ENCODE measurements at regions not wholly inside any gene's neighbourhood (a gene's known extent, or its start where the extent isn't known, plus 50 kb on each side); places are given as distances from the start of the nearest gene placed in this dataset.
A peak's percentile ranks its signal among the peaks of the same experiment; 100 is the strongest.

DNA sequence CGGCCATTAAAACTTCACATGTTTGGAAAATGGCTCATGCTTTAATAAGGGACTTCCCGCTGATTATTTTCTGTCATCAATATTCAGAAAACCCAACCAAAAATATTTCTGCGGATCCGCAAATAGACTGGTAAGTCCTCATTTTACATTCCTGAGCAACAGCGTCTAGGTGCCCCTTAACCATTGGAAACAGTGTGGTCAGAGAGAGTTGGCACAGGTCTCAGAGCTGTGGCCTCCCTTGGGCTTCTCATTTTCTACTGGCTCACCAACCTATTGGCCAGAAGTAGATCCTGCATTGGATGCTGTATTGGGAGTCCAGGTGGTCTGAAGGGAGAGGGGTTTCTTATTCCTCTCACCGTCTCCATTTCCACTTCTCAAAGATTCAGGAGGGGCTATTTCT, 348.1 kb upstream of the DCBLD2 start:
- H3K4me3 ChIP-seq (ENCODE audit: low read depth, low read length), result no peak overlapping the region
- TF ChIP-seq, protein P1, sequence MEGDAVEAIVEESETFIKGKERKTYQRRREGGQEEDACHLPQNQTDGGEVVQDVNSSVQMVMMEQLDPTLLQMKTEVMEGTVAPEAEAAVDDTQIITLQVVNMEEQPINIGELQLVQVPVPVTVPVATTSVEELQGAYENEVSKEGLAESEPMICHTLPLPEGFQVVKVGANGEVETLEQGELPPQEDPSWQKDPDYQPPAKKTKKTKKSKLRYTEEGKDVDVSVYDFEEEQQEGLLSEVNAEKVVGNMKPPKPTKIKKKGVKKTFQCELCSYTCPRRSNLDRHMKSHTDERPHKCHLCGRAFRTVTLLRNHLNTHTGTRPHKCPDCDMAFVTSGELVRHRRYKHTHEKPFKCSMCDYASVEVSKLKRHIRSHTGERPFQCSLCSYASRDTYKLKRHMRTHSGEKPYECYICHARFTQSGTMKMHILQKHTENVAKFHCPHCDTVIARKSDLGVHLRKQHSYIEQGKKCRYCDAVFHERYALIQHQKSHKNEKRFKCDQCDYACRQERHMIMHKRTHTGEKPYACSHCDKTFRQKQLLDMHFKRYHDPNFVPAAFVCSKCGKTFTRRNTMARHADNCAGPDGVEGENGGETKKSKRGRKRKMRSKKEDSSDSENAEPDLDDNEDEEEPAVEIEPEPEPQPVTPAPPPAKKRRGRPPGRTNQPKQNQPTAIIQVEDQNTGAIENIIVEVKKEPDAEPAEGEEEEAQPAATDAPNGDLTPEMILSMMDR (IDR thresholded peaks at IDR 0.05; ENCODE audit: insufficient read depth, low read length), result no peak
- DNase-seq (ENCODE audit: low read depth), result no peak

DNA sequence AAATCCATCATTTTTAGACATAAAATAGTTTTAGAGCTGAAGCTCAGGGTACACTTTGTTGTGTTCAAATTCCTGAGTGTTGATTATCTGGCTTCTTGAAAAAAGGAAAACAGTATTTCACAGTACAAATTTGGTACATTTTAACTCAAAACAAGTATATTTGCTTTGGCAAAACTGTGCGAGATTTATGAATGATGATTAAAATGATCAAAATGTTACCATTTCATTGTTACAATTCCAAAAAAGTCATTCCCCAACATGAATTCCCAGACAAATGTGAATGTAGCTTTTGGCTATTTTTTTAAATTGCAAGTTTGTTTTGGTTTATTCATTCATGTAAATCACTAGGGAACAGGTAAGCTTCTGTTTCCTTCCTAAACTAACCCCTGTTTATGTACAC, 347.4 kb upstream of the DCBLD2 start:
- DNase-seq (ENCODE audit: low read depth), result peak; percentile 17
- TF ChIP-seq, protein P1 (IDR thresholded peaks at IDR 0.05; ENCODE audit: insufficient read depth, low read length), result no peak

DNA sequence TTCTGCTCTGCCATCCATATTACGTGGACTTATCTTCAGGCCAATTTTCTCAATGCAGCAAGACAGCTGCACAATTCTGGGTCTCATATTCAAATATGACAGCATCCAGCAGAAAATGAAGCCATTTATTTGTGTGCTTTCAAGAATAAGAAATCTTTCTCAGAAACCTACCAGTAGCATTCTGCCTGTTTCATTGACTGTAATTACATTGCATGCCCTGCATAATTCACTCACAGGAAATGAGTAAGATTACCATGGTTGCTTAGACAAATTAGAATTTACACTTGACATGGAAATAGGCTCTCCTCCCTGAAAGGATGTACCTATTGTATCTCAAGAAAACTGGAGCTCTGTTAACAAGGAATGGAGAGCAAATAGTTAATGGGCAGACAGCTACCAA, 346.6 kb upstream of the DCBLD2 start:
- TF ChIP-seq, protein P1 (IDR thresholded peaks at IDR 0.05; ENCODE audit: insufficient read depth, low read length), result no peak
- DNase-seq (ENCODE audit: low read depth), result no peak
- no peak overlapping the region for H3K4me3 ChIP-seq (ENCODE audit: low read depth, low read length)

More for the DNA sequence above, 347.4 kb upstream of the DCBLD2 start:
- H3K4me3 ChIP-seq (ENCODE audit: low read depth, low read length), result no peak overlapping the region

DNA sequence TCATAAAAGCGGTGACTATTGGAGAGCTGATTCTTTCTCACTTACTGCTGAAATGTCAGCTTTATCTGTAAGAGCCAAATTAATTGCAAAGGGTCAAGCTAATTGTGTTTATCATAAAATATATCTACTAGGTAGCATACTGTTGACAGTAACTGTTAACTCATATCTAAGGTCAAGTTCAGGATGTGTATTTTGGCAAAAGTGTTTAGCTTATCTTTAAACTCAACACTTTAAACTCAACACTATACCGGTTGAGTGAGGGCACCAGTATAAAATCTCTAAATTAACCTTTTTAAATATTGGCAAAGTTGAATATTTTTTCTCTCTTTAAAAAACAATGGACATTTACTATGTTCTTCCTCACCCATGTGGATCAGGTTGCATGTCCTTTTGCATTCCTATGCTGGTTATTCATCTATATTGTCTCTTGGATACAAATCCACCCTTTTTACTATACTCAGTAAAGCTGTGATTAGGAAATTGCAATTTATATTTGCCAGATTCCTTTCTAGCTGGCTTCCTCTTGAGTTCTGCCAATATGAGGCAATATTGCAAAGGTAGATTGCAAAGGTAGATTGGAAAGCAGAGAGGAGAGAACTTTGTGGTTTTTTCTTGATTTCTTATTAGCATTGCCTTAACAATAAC, 344.6 kb upstream of the DCBLD2 start:
- no peak overlapping the region for H3K4me3 ChIP-seq (ENCODE audit: low read depth, low read length)
- TF ChIP-seq, protein P1 (IDR thresholded peaks at IDR 0.05; ENCODE audit: insufficient read depth, low read length), result no peak
- no peak for DNase-seq (ENCODE audit: low read depth)

DNA sequence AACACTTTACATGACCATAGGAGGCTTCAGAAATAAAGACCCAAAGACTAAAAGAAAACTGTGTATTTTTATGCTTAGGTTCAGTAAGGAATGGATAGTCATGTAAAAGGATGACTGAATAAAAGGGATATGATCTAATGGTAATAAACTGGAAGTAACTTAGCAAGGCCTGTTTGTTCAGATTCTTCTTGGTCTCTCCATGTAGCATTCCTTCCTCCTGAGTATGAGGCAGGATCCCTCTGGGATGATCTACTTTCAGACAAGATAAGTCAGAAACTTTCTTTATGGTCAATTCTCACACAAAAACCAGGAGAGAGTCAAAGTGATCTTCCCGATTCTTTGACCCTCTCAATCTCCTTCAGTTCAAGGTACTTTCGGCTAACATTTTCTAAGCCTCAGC, 340.8 kb upstream of the DCBLD2 start:
- DNase-seq (ENCODE audit: low read depth), result no peak
- TF ChIP-seq, protein P1 (IDR thresholded peaks at IDR 0.05; ENCODE audit: insufficient read depth, low read length), result no peak
- no peak overlapping the region for H3K4me3 ChIP-seq (ENCODE audit: low read depth, low read length)

DNA sequence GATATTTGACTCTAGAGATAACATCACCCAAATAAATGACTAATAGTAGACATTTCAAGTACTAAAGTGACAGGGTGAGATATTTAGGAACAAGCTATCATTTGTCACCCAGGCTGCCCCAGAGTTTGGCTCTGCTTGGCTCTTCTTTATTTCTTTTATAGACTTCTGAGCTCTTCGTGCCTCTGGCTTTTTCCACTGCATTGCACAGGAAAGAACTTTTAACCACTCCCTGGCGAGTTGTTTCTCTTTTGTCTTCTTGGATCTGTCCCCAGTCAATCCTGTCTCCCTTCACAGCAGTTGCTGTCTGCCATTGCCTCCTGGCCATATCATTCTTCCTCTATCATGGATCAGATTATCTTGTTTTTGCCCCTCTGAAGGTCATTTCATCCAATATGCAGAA, 339.2 kb upstream of the DCBLD2 start:
- no peak for DNase-seq (ENCODE audit: low read depth)
- no peak overlapping the region for H3K4me3 ChIP-seq (ENCODE audit: low read depth, low read length)
- TF ChIP-seq, protein P1 (IDR thresholded peaks at IDR 0.05; ENCODE audit: insufficient read depth, low read length), result no peak

DNA sequence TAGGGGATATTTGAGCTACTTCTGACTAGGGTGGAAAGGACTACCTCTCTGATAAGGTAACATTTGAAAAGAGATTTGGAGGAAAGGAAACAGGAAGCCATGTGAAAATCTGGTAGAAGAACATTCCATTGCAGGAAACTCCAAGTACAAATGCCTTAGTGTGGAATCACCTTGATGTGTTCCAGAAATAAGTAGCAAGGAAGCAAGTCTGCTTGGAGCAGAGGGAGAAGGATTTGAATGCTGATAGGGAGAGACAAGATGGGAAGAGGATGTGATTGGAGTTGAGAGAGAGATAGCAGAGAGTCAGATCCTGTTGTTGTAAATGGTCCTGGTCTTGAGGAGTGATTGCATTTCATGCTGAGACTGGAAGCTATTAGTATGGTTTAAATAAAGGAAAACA, 335.1 kb upstream of the DCBLD2 start:
- DNase-seq (ENCODE audit: low read depth), result no peak

More for the DNA sequence above, 335.1 kb upstream of the DCBLD2 start:
- TF ChIP-seq, protein P1 (IDR thresholded peaks at IDR 0.05; ENCODE audit: insufficient read depth, low read length), result no peak
- no peak overlapping the region for H3K4me3 ChIP-seq (ENCODE audit: low read depth, low read length)

Measured in fibroblast of the aortic adventitia (primary cell).